Transverse colon (tissue), 4 donors: ENCODE measurements at regions not wholly inside any gene's neighbourhood (a gene's known extent, or its start where the extent isn't known, plus 50 kb on each side); places are given as distances from the start of the nearest gene placed in this dataset.
A peak's percentile ranks its signal among the peaks of the same experiment; 100 is the strongest.

ENCODE experiments used
- DNase-seq: peaks from one replicate; pipeline ENCODE4 v3.0.0-alpha.2; 2019
- H3K27ac ChIP-seq, 4 donors: fragments of 200-600 bp; sonication (generic); 2 replicates each; pipeline ENCODE4 v1.5.1; 2016 to 2018; ENCODE audit warnings: inconsistent platforms in 4 of 4
- H3K27me3 ChIP-seq: fragments of 200-600 bp; sonication (generic); 2 replicates; pipeline ENCODE4 v1.5.1; 2017; ENCODE audit warnings: inconsistent platforms
- H3K36me3 ChIP-seq, 4 donors: fragments of 200-600 bp; sonication (generic); 2 replicates each; pipeline ENCODE4 v1.5.1; 2017 to 2019; ENCODE audit warnings: inconsistent platforms in 4 of 4
- H3K4me1 ChIP-seq, 4 donors: fragments of 200-600 bp; sonication (generic); 2 replicates each; pipeline ENCODE4 v1.5.1; 2017 to 2020; ENCODE audit warnings: inconsistent platforms in 4 of 4
- H3K4me3 ChIP-seq, 4 donors: fragments of 200-600 bp; sonication (generic); 1 replicate in 1 of 4; 2 replicates in 3 of 4; pipeline versions ENCODE4 v1.5.1 to v1.6.1; 2017 to 2019; ENCODE audit warnings: inconsistent platforms in 4 of 4
- H3K9me3 ChIP-seq, 2 donors: fragments of 200-600 bp; sonication (generic); 2 replicates each; pipeline ENCODE4 v1.5.1; 2017 to 2019; ENCODE audit warnings: inconsistent platforms in 2 of 2
- CTCF ChIP-seq, 5 experiments: fragments of 200-600 bp in 3 of 5; fragments of 450-650 bp in 2 of 5; sonication (generic) in 3 of 5; IDR thresholded peaks; 1 replicate in 2 of 5; 2 replicates in 3 of 5; pipeline ENCODE4 v1.5.1; 2016 to 2017; ENCODE audit warnings: antibody characterized with exemption in 5 of 5, inconsistent platforms in 3 of 5, mild to moderate bottlenecking in 2 of 5, moderate library complexity in 1 of 5
- EP300 ChIP-seq: sonication (generic); formaldehyde crosslinking; IDR thresholded peaks from one replicate; pipeline ENCODE4 v1.6.1; 2017; ENCODE audit warnings: antibody characterized with exemption, low read depth
- POLR2A ChIP-seq: fragments of 450-650 bp; IDR thresholded peaks from one replicate; pipeline ENCODE4 v1.6.1; 2016; ENCODE audit warnings: antibody characterized with exemption, mild to moderate bottlenecking, moderate library complexity
- POLR2AphosphoS5 ChIP-seq, 3 donors: sonication (generic); formaldehyde crosslinking; IDR thresholded peaks; one replicate each; pipeline ENCODE4 v1.6.1; 2016; ENCODE audit warnings: antibody characterized with exemption in 3 of 3
- whole genome bisulfite sequencing, 2 donors: methylation state at CpG; one replicate each; pipeline ENCODE4 v1.1.5; 2018; ENCODE audit warnings: low coverage in 1 of 2; 5-methylcytosine and 5-hydroxymethylcytosine counted together
- in situ Hi-C, 4 donors: fragments of 200-750 bp; cut with MboI; loops; one replicate each; pipeline versions ENCODE4 v1.15.0 to v1.15.1; 2017; ENCODE audit warnings: low sequenced_read_pairs in 3 of 4, low pct_ligation_motif_present in 1 of 4, low pct_unique_long_range_greater_than_20kb in 1 of 4
- intact Hi-C: fragments of 100-400 bp; cut with DNase I; formaldehyde crosslinking; loops from one replicate; pipeline ENCODE4 v1.15.1; 2023; ENCODE audit warnings: low total_unique reads

- Histone ChIP-seq H3K36me3 (no peaks in the 10 kb centered on the region), H3K27ac (no peak overlapping the region), H3K9me3 (no peaks in the 10 kb centered on the region), H3K4me3 (no peak overlapping the region), H3K27me3 (no peaks in the 10 kb centered on the region), H3K4me1 (no peaks in the 10 kb centered on the region)
- in situ Hi-C loops: no loop called here
- DNase-seq: no peak
- TF ChIP-seq POLR2A (no peak), EP300 (no peak), POLR2AphosphoS5 (IDR thresholded peaks at IDR 0.05) (peak in 1 of 3 donors; percentile 8)
- 80 to 82% methylated on average over 3 to 7 of the region's 7 CpGs for WGBS, 2 donors
- intact Hi-C loops: no loop called here
These were observed 54.1 kb upstream of the SHLD1 start for GRCh38 chr20:5696011-5696559.

DNA sequence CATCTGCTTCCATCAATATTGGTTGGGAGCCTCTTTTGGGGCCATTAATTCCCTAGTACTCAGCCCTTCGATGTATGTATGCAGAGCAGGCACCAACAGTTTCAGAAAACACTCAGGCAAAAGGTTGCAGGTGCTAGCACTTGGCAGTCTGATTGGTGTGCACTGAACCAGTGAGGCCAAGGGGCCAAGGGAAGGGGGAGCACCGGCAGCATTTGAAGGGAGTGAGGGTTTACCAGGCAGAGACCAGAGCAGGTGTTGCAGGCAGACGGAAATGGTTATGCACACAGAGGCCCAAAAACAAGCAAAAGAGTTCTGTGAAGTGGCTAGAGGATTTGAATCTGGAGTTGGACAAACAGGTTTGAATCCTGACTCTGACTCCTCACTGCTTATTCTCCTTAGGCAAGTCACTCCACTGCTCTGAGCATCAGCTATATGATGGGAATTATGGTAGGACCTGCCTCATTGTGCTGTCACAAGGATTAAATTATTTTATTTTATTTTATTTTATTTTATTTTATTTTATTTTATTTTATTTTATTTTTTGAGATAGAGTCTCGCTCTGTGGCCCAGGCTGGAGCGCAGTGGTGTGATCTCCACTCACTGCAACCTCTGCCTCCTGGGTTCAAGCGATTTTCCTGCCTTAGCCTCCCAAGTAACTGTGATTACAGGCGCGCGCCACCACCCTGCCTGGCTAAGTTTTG, 58.1 kb upstream of the SHLD1 start:
- in situ Hi-C loops: no loop called here
- peak; percentile 22 for DNase-seq
- TF ChIP-seq EP300 (no peak), POLR2A (no peak), POLR2AphosphoS5 (IDR thresholded peaks at IDR 0.05) (no peak), CTCF (IDR thresholded peaks at IDR 0.05) (no peak)

DNA sequence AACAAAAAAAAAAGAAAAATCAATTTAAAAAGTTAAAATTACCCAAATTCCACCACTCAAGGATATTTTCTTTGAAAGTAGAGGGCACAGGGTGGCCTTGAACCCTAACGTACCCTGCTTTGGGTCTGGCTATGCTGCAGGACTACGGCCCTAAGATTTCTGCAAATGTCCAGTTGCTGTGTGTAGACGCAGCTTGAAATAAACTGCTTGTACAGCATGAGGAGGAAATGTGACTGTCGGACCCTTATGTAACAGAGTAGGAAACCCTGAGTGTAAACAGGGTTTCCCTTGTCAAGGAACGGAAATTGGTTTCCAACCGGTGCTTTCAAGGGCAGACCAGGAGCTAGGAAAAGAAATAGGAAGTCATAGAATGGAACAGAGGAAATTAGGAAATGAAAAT, 60.7 kb upstream of the SHLD1 start:
- Histone ChIP-seq H3K9me3 (no peaks in the 10 kb centered on the region), H3K36me3 (no peaks in the 10 kb centered on the region), H3K4me1 (no peaks in the 10 kb centered on the region), H3K27me3 (no peaks in the 10 kb centered on the region), H3K4me3 (no peak overlapping the region), H3K27ac (no peak overlapping the region)
- in situ Hi-C loops: no loop called here
- intact Hi-C loops: no loop called here
- WGBS, 2 donors: 75 to 78% methylated on average over 2 to 6 of the region's 6 CpGs
- TF ChIP-seq CTCF (IDR thresholded peaks at IDR 0.05) (no peak), POLR2AphosphoS5 (IDR thresholded peaks at IDR 0.05) (no peak), EP300 (no peak), POLR2A (no peak)
- no peak for DNase-seq

More for the DNA sequence above, 58.1 kb upstream of the SHLD1 start:
- Histone ChIP-seq H3K27me3 (no peaks in the 10 kb centered on the region), H3K36me3 (no peaks in the 10 kb centered on the region), H3K9me3 (no peaks in the 10 kb centered on the region), H3K27ac (no peak overlapping the region), H3K4me1 (no peaks in the 10 kb centered on the region), H3K4me3 (no peak overlapping the region)
- intact Hi-C loops: no loop called here
- 84 to 97% methylated on average over 6 to 9 of the region's 9 CpGs for WGBS, 2 donors

GRCh38 chr20:5688431-5688972, 61.7 kb upstream of the SHLD1 start:
- Histone ChIP-seq H3K27ac (no peak overlapping the region), H3K4me1 (no peaks in the 10 kb centered on the region), H3K4me3 (no peak overlapping the region), H3K27me3 (no peaks in the 10 kb centered on the region), H3K36me3 (no peaks in the 10 kb centered on the region), H3K9me3 (no peaks in the 10 kb centered on the region)
- 56 to 67% methylated on average over 6 to 12 of the region's 12 CpGs for WGBS, 2 donors
- intact Hi-C loops (no loop called here), in situ Hi-C loops (no loop called here)
- no peak for TF ChIP-seq POLR2AphosphoS5 (IDR thresholded peaks at IDR 0.05)
- no peak for DNase-seq

GRCh38 chr20:5687884-5688283, 62.3 kb upstream of the SHLD1 start:
- TF ChIP-seq EP300 (no peak), POLR2AphosphoS5 (IDR thresholded peaks at IDR 0.05) (no peak), POLR2A (no peak), CTCF (IDR thresholded peaks at IDR 0.05) (no peak)
- Histone ChIP-seq H3K27me3 (no peaks in the 10 kb centered on the region), H3K4me3 (no peak overlapping the region), H3K27ac (no peak overlapping the region), H3K9me3 (no peaks in the 10 kb centered on the region), H3K4me1 (no peaks in the 10 kb centered on the region), H3K36me3 (no peaks in the 10 kb centered on the region)
- in situ Hi-C loops: no loop called here
- DNase-seq: no peak
- intact Hi-C loops: no loop called here
- 85% methylated on average over 4 of the region's 4 CpGs; no CpG with 5 or more reads in 1 of the 2 donors for WGBS, 2 donors
